Uterus (tissue), 2 donors: ENCODE measurements at regions not wholly inside any gene's neighbourhood (a gene's known extent, or its start where the extent isn't known, plus 50 kb on each side); places are given as distances from the start of the nearest gene placed in this dataset.

Source experiments
- POLR2A ChIP-seq, 2 donors: fragments of 450-650 bp; IDR thresholded peaks; one replicate each; pipeline ENCODE4 v1.6.1; 2016; ENCODE audit warnings: antibody characterized with exemption in 2 of 2, mild to moderate bottlenecking in 1 of 2, moderate library complexity in 1 of 2
- TF ChIP-seq, protein P1 (sequence below), 4 experiments: fragments of 200-600 bp in 2 of 4; fragments of 450-650 bp in 2 of 4; sonication (generic) in 2 of 4; IDR thresholded peaks; one replicate each; pipeline ENCODE4 v1.5.1; 2016 to 2019; ENCODE audit warnings: antibody characterized with exemption in 4 of 4, mild to moderate bottlenecking in 2 of 4, moderate library complexity in 1 of 4

DNA sequence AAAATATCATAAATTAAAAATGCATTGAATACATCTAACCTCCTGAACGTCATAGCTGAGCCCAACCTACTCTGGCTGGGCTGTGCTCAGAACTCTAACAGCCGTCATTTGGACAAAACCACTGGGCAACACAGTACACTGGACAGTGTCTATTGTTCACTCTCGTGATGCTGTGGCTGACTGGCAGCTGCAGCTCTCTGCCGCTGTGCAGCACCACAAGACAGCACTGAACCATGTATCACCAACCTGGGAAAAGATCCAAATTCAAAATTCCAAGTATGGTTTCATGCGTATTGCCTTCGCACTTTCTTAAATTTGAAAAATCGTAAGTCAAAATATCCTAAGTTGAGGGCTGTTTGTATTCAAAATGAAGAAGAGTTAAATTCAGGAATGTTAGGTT, 145.1 kb upstream of the CNTN4 start:
- TF ChIP-seq, protein P1, sequence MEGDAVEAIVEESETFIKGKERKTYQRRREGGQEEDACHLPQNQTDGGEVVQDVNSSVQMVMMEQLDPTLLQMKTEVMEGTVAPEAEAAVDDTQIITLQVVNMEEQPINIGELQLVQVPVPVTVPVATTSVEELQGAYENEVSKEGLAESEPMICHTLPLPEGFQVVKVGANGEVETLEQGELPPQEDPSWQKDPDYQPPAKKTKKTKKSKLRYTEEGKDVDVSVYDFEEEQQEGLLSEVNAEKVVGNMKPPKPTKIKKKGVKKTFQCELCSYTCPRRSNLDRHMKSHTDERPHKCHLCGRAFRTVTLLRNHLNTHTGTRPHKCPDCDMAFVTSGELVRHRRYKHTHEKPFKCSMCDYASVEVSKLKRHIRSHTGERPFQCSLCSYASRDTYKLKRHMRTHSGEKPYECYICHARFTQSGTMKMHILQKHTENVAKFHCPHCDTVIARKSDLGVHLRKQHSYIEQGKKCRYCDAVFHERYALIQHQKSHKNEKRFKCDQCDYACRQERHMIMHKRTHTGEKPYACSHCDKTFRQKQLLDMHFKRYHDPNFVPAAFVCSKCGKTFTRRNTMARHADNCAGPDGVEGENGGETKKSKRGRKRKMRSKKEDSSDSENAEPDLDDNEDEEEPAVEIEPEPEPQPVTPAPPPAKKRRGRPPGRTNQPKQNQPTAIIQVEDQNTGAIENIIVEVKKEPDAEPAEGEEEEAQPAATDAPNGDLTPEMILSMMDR (IDR thresholded peaks at IDR 0.05) = no peak
- TF ChIP-seq POLR2A (IDR thresholded peaks at IDR 0.05) = no peak
